Sigmoid colon (tissue), 3 donors: ENCODE measurements at regions not wholly inside any gene's neighbourhood (a gene's known extent, or its start where the extent isn't known, plus 50 kb on each side); places are given as distances from the start of the nearest gene placed in this dataset.

Source experiments
- CTCF ChIP-seq, 4 experiments: fragments of 450-650 bp in 3 of 4; fragments of 200-600 bp in 1 of 4; IDR thresholded peaks; one replicate each; pipeline ENCODE4 v1.5.1; 2016 to 2019; ENCODE audit warnings: antibody characterized with exemption in 4 of 4, mild to moderate bottlenecking in 3 of 4, moderate library complexity in 2 of 4
- POLR2A ChIP-seq, 2 donors: fragments of 450-650 bp; IDR thresholded peaks; one replicate each; pipeline ENCODE4 v1.6.1; 2016; ENCODE audit warnings: antibody characterized with exemption in 2 of 2, mild to moderate bottlenecking in 2 of 2, moderate library complexity in 2 of 2

GRCh38 chr20:4318891-4319290 is 69.8 kb upstream of the ADRA1D start:
- no peak for TF ChIP-seq CTCF (IDR thresholded peaks at IDR 0.05)
- no peak for TF ChIP-seq POLR2A (IDR thresholded peaks at IDR 0.05)
